Progenitor cell of endocrine pancreas (in vitro differentiated cells): ENCODE measurements at regions not wholly inside any gene's neighbourhood (a gene's known extent, or its start where the extent isn't known, plus 50 kb on each side); places are given as distances from the start of the nearest gene placed in this dataset.

Experiments used
- DNase-seq: peaks from one replicate; pipeline ENCODE4 v3.0.0; 2021; ENCODE audit warnings: low spot score; ENCODE audit not compliant: unreplicated experiment
- H3K27ac Mint-ChIP-seq: 2 replicates; pipeline ENCODE4 v1.8.0; 2021; ENCODE audit warnings: mild to moderate bottlenecking, moderate library complexity, mixed read lengths
- H3K27me3 Mint-ChIP-seq: 2 replicates; pipeline ENCODE4 v1.8.0; 2021; ENCODE audit warnings: mixed read lengths
- H3K36me3 Mint-ChIP-seq: 2 replicates; pipeline ENCODE4 v1.8.0; 2022; ENCODE audit warnings: mixed read lengths; ENCODE audit not compliant: insufficient read depth
- H3K4me1 Mint-ChIP-seq: 2 replicates; pipeline ENCODE4 v1.8.0; 2021; ENCODE audit warnings: low read depth, mixed read lengths
- H3K4me3 Mint-ChIP-seq: 2 replicates; pipeline ENCODE4 v1.8.0; 2021; ENCODE audit warnings: low read depth, mild to moderate bottlenecking, moderate library complexity, mixed read lengths
- H3K9me3 Mint-ChIP-seq: 2 replicates; pipeline ENCODE4 v1.8.0; 2021; ENCODE audit warnings: low read depth, mixed read lengths
- TF ChIP-seq, protein P1 (sequence below): fragments of 200-600 bp; sonication (generic); IDR thresholded peaks from one replicate; pipeline ENCODE4 v1.5.0; 2021; ENCODE audit warnings: antibody characterized with exemption, mild to moderate bottlenecking; ENCODE audit not compliant: unreplicated experiment

DNA sequence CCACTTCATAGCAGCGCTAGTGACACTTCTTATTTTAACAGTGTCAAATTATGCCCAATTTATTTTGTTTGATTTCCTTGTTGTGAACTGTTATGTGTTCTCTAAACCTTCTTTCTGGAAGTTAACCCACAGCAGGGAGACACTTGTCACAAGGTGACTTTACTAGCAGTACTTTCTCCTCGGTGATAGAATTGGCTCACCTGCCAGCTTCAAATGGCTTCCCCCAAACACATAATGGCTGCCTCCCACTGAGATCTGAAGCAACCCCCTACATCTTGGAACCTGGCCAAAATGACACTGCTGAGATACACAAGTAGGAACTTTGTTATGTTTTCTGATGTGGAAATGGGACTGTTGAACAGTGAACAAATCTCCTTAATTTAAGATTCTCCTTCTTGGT is 238.8 kb upstream of the DPH6 start:
- no peak overlapping the region for H3K4me3 Mint-ChIP-seq
- peaks cover 6% of the 10 kb centered on the region for H3K27me3 Mint-ChIP-seq
- H3K9me3 Mint-ChIP-seq: peaks cover 2% of the 10 kb centered on the region
- no peaks in the 10 kb centered on the region for H3K36me3 Mint-ChIP-seq
- no peaks in the 10 kb centered on the region for H3K4me1 Mint-ChIP-seq
- TF ChIP-seq, protein P1, sequence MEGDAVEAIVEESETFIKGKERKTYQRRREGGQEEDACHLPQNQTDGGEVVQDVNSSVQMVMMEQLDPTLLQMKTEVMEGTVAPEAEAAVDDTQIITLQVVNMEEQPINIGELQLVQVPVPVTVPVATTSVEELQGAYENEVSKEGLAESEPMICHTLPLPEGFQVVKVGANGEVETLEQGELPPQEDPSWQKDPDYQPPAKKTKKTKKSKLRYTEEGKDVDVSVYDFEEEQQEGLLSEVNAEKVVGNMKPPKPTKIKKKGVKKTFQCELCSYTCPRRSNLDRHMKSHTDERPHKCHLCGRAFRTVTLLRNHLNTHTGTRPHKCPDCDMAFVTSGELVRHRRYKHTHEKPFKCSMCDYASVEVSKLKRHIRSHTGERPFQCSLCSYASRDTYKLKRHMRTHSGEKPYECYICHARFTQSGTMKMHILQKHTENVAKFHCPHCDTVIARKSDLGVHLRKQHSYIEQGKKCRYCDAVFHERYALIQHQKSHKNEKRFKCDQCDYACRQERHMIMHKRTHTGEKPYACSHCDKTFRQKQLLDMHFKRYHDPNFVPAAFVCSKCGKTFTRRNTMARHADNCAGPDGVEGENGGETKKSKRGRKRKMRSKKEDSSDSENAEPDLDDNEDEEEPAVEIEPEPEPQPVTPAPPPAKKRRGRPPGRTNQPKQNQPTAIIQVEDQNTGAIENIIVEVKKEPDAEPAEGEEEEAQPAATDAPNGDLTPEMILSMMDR: no peak
- no peak for DNase-seq
- no peak overlapping the region for H3K27ac Mint-ChIP-seq

DNA sequence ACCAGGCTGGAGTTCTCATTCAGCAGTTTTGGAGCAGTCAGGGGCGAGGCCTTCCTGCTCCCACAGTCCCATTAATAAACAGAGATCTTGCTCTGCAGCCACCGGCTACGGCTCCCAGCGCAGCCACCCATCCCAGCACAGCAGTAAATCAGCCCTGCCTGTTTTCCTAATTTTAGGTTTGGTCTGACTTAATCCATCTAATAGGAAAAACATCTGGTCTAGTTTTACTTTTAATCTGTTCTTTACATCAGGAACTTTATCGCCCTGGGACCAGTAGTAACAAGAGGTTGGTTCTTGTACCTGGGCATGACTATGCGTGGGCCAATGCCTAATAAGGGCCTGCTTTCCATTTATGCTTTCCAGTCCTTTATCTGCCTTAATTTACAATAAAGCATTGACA is 264.0 kb upstream of the DPH6 start:
- DNase-seq: no peak
- Mint-ChIP-seq H3K9me3 (no peaks in the 10 kb centered on the region), H3K27ac (no peak overlapping the region), H3K4me1 (peaks cover 1% of the 10 kb centered on the region), H3K36me3 (no peaks in the 10 kb centered on the region), H3K27me3 (no peaks in the 10 kb centered on the region), H3K4me3 (no peak overlapping the region)
- TF ChIP-seq, protein P1: no peak

DNA sequence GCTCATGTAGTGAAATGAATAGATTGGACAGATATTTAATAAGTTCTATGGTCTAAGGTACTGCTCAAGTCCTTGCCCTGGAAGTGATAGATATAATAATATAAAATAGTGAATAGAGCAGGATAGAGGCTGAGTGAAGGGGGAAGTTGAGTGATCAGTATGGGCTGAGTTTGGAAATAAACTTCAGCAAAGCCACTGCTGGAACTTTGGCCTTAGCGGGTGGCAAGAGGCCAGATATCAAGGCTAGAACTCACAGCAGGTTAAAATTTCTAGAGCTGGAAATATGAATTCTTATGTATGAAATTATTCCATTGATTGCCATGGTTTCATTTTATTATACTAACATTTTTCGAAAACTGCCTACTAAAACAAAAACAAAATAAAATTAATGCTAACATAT is 267.6 kb upstream of the DPH6 start:
- Mint-ChIP-seq H3K27me3 (no peaks in the 10 kb centered on the region), H3K4me3 (no peak overlapping the region), H3K9me3 (no peaks in the 10 kb centered on the region), H3K4me1 (peaks cover 1% of the 10 kb centered on the region), H3K27ac (no peak overlapping the region), H3K36me3 (no peaks in the 10 kb centered on the region)
- DNase-seq: no peak
- TF ChIP-seq, protein P1: no peak

DNA sequence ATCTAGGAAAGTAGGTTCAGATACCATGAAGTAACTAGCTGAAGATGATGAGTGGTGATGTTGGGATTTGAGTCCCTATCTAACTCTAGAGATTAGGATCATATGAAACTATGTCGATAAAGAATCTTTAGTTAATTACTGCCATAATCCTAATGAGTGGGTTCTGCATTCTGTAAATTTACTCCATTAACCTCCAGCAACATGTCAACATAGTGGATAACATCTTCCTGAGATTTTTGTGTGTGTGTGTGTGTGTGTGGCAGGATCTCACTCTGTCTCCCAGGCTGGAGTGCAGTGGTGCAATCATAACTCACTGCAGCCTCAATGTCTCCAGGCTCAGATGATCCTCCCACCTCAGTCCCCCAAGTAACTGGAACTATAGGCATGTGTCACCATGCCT is 272.9 kb upstream of the DPH6 start:
- Mint-ChIP-seq H3K4me3 (no peak overlapping the region), H3K4me1 (no peaks in the 10 kb centered on the region), H3K27ac (no peak overlapping the region), H3K27me3 (no peaks in the 10 kb centered on the region), H3K9me3 (no peaks in the 10 kb centered on the region), H3K36me3 (no peaks in the 10 kb centered on the region)
- no peak for DNase-seq
- TF ChIP-seq, protein P1: no peak

DNA sequence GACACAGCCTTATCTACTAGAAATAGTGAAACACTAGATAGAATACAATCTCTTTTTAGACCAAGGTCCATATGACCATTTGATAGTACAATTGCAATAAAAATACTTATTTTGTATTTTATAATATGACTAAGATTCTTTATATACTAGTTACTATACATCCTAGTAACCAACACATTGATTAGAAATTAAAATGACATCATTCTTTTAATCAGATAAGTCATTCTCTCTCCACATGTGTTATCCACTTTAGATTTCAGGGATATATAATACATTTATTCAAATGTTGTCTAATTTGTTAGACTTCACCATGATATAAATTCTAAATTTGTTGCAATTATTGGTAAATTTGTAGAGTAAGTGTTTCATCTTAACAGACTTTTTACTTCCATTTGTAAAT is 276.2 kb upstream of the DPH6 start:
- Mint-ChIP-seq H3K36me3 (no peaks in the 10 kb centered on the region), H3K9me3 (no peaks in the 10 kb centered on the region), H3K27ac (no peak overlapping the region), H3K4me3 (no peak overlapping the region), H3K4me1 (no peaks in the 10 kb centered on the region), H3K27me3 (peaks cover 3% of the 10 kb centered on the region)
- DNase-seq: no peak
- TF ChIP-seq, protein P1: no peak
